ENCODE measurements at regions not wholly inside any gene's neighbourhood (a gene's known extent, or its start where the extent isn't known, plus 50 kb on each side); places are given as distances from the start of the nearest gene placed in this dataset.

DNA sequence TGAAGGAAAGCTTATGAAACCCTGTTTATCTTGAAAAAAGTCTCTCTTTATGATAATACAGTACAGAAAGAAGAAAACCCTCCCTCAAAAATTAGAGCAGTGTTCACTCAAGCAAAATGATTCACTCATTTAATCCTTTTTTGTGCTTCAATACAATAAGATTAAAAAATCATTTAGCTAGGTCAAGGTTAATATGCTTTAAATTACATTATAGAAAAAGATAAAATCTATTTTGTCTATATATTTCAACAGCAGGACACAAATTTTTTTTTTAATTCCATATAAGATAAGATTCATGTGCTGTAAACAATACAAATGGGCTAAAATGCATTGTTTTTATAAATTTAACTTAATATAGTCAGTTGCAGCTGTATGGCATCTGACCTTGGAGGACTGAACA lies 176.9 kb downstream of the KCNE4 start:
- FAIRE-seq: no peak
- ChIA-PET POLR2A (ENCODE audit: partially characterized antibody) (interaction anchor here (0.7 kb wide), 1 partner anchor 201 kb away, joined by 4 read pairs; no protein-coding TSS in a partner anchor), CTCF (ENCODE audit: partially characterized antibody) (interaction anchor here (0.6 kb wide), 1 partner anchor 257 kb away, joined by 3 read pairs; no protein-coding TSS in a partner anchor)
- Histone ChIP-seq H2BK120ac (replicated peaks; ENCODE audit: low read depth, low read length) (no peak overlapping the region), H3K9me3 (ENCODE audit: insufficient read depth in 2 of 2, low read depth in 1 of 2, low read length in 1 of 2) (no peaks in the 10 kb centered on the region), H2BK15ac (ENCODE audit: low read length) (no peak overlapping the region), H3K79me1 (ENCODE audit: low read depth, low read length) (no peaks in the 10 kb centered on the region), H3K4me2 (ENCODE audit: insufficient read depth in 1 of 2, low read depth in 2 of 2, low read length in 2 of 2) (no peak overlapping the region), H3K79me2 (ENCODE audit: control insufficient read depth in 1 of 2, insufficient read depth in 2 of 2, low read length in 2 of 2) (no peaks in the 10 kb centered on the region), H2AK5ac (ENCODE audit: low read depth, low read length) (no peak overlapping the region), H4K5ac (ENCODE audit: insufficient read length, low read depth, low read length) (no peak overlapping the region), H2BK20ac (ENCODE audit: low read length) (no peak overlapping the region), H3K27me3 (replicated peaks in 1 of 4; ENCODE audit: control insufficient read depth in 3 of 4, extremely low read depth in 1 of 4, insufficient read depth in 3 of 4, low read length in 3 of 4) (no peaks in the 10 kb centered on the region), H3K56ac (replicated peaks; ENCODE audit: insufficient read length, low read depth, low read length) (no peak overlapping the region), H4K91ac (replicated peaks; ENCODE audit: insufficient read length, low read length) (no peak overlapping the region), H4K8ac (ENCODE audit: extremely low read depth, insufficient read depth, low read length) (no peak overlapping the region), H3K14ac (ENCODE audit: insufficient read length) (no peak overlapping the region), H2BK5ac (ENCODE audit: low read depth, low read length) (no peak overlapping the region), H2BK12ac (ENCODE audit: low read depth, low read length) (no peak overlapping the region), H3K4me3 (ENCODE audit: extremely low read depth in 1 of 4, insufficient read depth in 2 of 4, low read depth in 3 of 4, low read length in 4 of 4) (no peak overlapping the region), H2AFZ (ENCODE audit: low read length) (no peak overlapping the region), H3K23ac (ENCODE audit: insufficient read length) (no peak overlapping the region), H4K20me1 (replicated peaks in 1 of 2; ENCODE audit: control insufficient read depth in 1 of 2, insufficient read depth in 2 of 2, low read length in 2 of 2) (no peaks in the 10 kb centered on the region), H3K23me2 (ENCODE audit: low read depth, low read length) (peaks cover 2% of the 10 kb centered on the region; the same call in 1 of the 2 replicates), H3K27ac (ENCODE audit: low read depth, low read length) (no peak overlapping the region), H3K18ac (ENCODE audit: extremely low read depth, low read length) (no peak overlapping the region), H3K9ac (replicated peaks in 1 of 4; ENCODE audit: extremely low read depth in 1 of 4, low read depth in 3 of 4, low read length in 3 of 4) (no peak overlapping the region), H3K36me3 (ENCODE audit: control insufficient read depth in 2 of 4, insufficient read depth in 4 of 4, low read length in 3 of 4) (no peaks in the 10 kb centered on the region), H3K4ac (replicated peaks; ENCODE audit: insufficient read length, low read depth, low read length) (no peak overlapping the region), H3K4me1 (replicated peaks in 1 of 4; ENCODE audit: control insufficient read depth in 3 of 4, insufficient read depth in 4 of 4, low read length in 3 of 4) (no peaks in the 10 kb centered on the region)
- DNase-seq (ENCODE audit: low read depth in 1 of 2, low spot score in 2 of 2): no peak
- TF ChIP-seq, protein P1, sequence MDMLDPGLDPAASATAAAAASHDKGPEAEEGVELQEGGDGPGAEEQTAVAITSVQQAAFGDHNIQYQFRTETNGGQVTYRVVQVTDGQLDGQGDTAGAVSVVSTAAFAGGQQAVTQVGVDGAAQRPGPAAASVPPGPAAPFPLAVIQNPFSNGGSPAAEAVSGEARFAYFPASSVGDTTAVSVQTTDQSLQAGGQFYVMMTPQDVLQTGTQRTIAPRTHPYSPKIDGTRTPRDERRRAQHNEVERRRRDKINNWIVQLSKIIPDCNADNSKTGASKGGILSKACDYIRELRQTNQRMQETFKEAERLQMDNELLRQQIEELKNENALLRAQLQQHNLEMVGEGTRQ (IDR thresholded peaks at IDR 0.05; ENCODE audit: low read length): no peak
- no peak for TF ChIP-seq BACH1 (IDR thresholded peaks at IDR 0.05; ENCODE audit: low read length)
- TF ChIP-seq SP1 (IDR thresholded peaks at IDR 0.05; ENCODE audit: low read depth, low read length): no peak
- TF ChIP-seq CHD1 (IDR thresholded peaks at IDR 0.05; ENCODE audit: low read depth, low read length): no peak
- no peak for TF ChIP-seq SIN3A (conservative IDR thresholded peaks at IDR 0.05 in 1 of 2, IDR thresholded peaks at IDR 0.05 in 1 of 2; ENCODE audit: low read depth in 1 of 2, low read length in 2 of 2)
- no peak for TF ChIP-seq SIX5 (IDR thresholded peaks at IDR 0.05; ENCODE audit: low read depth, low read length)
- TF ChIP-seq YY1 (IDR thresholded peaks at IDR 0.05; ENCODE audit: low read depth, low read length): no peak
- TF ChIP-seq CBX5 (IDR thresholded peaks at IDR 0.05; ENCODE audit: low read depth, low read length): no peak
- TF ChIP-seq NRF1 (IDR thresholded peaks at IDR 0.05; ENCODE audit: low read depth, low read length): no peak
- TF ChIP-seq, protein P2, sequence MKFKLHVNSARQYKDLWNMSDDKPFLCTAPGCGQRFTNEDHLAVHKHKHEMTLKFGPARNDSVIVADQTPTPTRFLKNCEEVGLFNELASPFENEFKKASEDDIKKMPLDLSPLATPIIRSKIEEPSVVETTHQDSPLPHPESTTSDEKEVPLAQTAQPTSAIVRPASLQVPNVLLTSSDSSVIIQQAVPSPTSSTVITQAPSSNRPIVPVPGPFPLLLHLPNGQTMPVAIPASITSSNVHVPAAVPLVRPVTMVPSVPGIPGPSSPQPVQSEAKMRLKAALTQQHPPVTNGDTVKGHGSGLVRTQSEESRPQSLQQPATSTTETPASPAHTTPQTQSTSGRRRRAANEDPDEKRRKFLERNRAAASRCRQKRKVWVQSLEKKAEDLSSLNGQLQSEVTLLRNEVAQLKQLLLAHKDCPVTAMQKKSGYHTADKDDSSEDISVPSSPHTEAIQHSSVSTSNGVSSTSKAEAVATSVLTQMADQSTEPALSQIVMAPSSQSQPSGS (IDR thresholded peaks at IDR 0.05; ENCODE audit: low read length): no peak
- no peak for TF ChIP-seq RXRA (IDR thresholded peaks at IDR 0.05; ENCODE audit: insufficient read depth, low read depth, low read length)
- TF ChIP-seq RAD21 (IDR thresholded peaks at IDR 0.05 in 1 of 2, conservative IDR thresholded peaks at IDR 0.05 in 1 of 2; ENCODE audit: low read depth in 2 of 2, low read length in 2 of 2): no peak
- no peak for TF ChIP-seq CEBPB (IDR thresholded peaks at IDR 0.05; ENCODE audit: low read depth, low read length)

All from H1 (cell line).